OCI-LY7 (cell line): ENCODE measurements at regions not wholly inside any gene's neighbourhood (a gene's known extent, or its start where the extent isn't known, plus 50 kb on each side); places are given as distances from the start of the nearest gene placed in this dataset.

ENCODE experiments used
- BruUV-seq: library from RNA; stranded (reverse); fragments of 400-500 nt; replicated peaks from 2 replicates; lab custom pipeline; 2021; lab: Mats Ljungman, UMichigan
- CTCF ChIA-PET: fragments of 300-600 bp; sonication (Branson Sonifier 250); formaldehyde crosslinking; loops from one replicate; lab custom pipeline; 2022; ENCODE audit warnings: antibody characterized with exemption; ENCODE audit not compliant: unreplicated experiment; lab: Charles Lee
- POLR2A ChIA-PET: fragments of 300-600 bp; sonication (Branson Sonifier 250); formaldehyde crosslinking; loops from one replicate; lab custom pipeline; 2022; ENCODE audit warnings: antibody characterized with exemption; lab: Charles Lee
- DNase-seq: peaks from one replicate; pipeline ENCODE4 v3.0.0-alpha.2; 2015; ENCODE audit warnings: low spot score
- H2AFZ ChIP-seq: fragments of 200-600 bp; sonication (generic), shearing (Covaris generic); 2 replicates; pipeline ENCODE4 v1.6.1; 2014; ENCODE audit warnings: mild to moderate bottlenecking, antibody characterized with exemption, low read length, moderate library complexity
- H3K27ac ChIP-seq: fragments of 200-600 bp; sonication (generic); 2 replicates; pipeline ENCODE4 v1.5.1; 2014; ENCODE audit warnings: mixed run types, low read depth, mild to moderate bottlenecking, moderate library complexity, low read length, inconsistent platforms; ENCODE audit not compliant: poor library complexity, severe bottlenecking
- H3K36me3 ChIP-seq: fragments of 200-600 bp; sonication (generic); 2 replicates; pipeline ENCODE4 v1.6.1; 2014; ENCODE audit warnings: mild to moderate bottlenecking, antibody characterized with exemption, low read length, moderate library complexity, mixed read lengths; ENCODE audit not compliant: insufficient read depth
- H3K4me1 ChIP-seq: fragments of 200-600 bp; sonication (generic); 2 replicates; pipeline ENCODE4 v1.5.1; 2014; ENCODE audit warnings: mild to moderate bottlenecking, low read length; ENCODE audit not compliant: insufficient read depth, poor library complexity, severe bottlenecking
- H3K4me2 ChIP-seq: fragments of 200-600 bp; sonication (generic); 2 replicates; pipeline ENCODE4 v1.6.1; 2014; ENCODE audit warnings: mild to moderate bottlenecking, low read length
- H3K4me3 ChIP-seq: fragments of 200-600 bp; sonication (generic); 2 replicates; pipeline ENCODE4 v1.5.1; 2014; ENCODE audit warnings: mild to moderate bottlenecking, low read depth, low read length; ENCODE audit not compliant: poor library complexity, severe bottlenecking
- H3K79me2 ChIP-seq: fragments of 200-600 bp; sonication (generic); 2 replicates; pipeline ENCODE4 v1.6.1; 2016; ENCODE audit warnings: low read depth, mild to moderate bottlenecking, low read length, moderate library complexity, mixed read lengths; ENCODE audit not compliant: insufficient read depth
- H3K9me2 ChIP-seq: fragments of 200-600 bp; sonication (generic); 2 replicates; pipeline ENCODE4 v1.6.1; 2016; ENCODE audit warnings: mild to moderate bottlenecking, low read length, mixed read lengths; ENCODE audit not compliant: insufficient read depth
- H3K9me3 ChIP-seq: fragments of 200-600 bp; sonication (generic); 2 replicates; pipeline ENCODE4 v1.6.1; 2014; ENCODE audit warnings: mild to moderate bottlenecking, mixed run types, low read length, mixed read lengths
- H4K20me1 ChIP-seq: fragments of 200-600 bp; sonication (generic); 2 replicates; pipeline ENCODE4 v1.6.1; 2014; ENCODE audit warnings: mild to moderate bottlenecking, antibody characterized with exemption, low read length, moderate library complexity, mixed read lengths; ENCODE audit not compliant: insufficient read depth
- EZH2phosphoT487 ChIP-seq: fragments of 200-600 bp; sonication (generic); IDR thresholded peaks from 2 replicates; pipeline ENCODE4 v1.6.1; 2018; ENCODE audit warnings: low read depth, borderline replicate concordance, mild to moderate bottlenecking, mixed run types, antibody characterized with exemption, low read length, moderate library complexity, mixed read lengths
- intact Hi-C: fragments of 100-400 bp; cut with micrococcal nuclease; formaldehyde crosslinking; loops from one replicate; pipeline ENCODE4 v1.10.0; 2022; ENCODE audit not compliant: unreplicated experiment
- TF ChIP-seq, protein P1 (sequence below): fragments of 200-600 bp; sonication (generic); conservative IDR thresholded peaks from 2 replicates; pipeline ENCODE4 v1.5.1; 2014; ENCODE audit warnings: mild to moderate bottlenecking, antibody characterized with exemption, low read length, moderate library complexity, mixed read lengths

DNA sequence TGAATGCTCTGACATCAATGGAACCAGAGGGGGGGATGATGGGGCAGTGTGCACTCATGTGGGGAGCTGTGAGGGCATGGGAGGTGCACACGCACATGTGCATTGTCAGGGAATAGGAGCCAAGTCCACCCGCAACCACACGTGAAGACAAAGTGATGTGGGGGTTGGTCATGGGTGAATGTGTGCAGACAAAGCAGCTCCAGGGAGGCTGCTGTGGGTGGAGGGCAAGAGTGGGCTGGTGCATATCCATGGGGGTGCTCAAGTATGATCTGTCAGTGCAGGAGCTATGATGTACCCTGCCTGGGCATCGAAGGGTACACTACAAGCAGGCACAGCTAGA, 301.9 kb downstream of the TEX13C start:
- Histone ChIP-seq H3K36me3 (no peaks in the 10 kb centered on the region), H2AFZ (no peak overlapping the region), H3K79me2 (no peaks in the 10 kb centered on the region), H3K9me2 (no peaks in the 10 kb centered on the region), H3K4me3 (no peak overlapping the region), H3K9me3 (no peaks in the 10 kb centered on the region), H4K20me1 (no peaks in the 10 kb centered on the region), H3K27ac (no peak overlapping the region), H3K4me1 (no peaks in the 10 kb centered on the region), H3K4me2 (no peak overlapping the region)
- ChIA-PET CTCF (no interaction called here), POLR2A (no interaction called here)
- intact Hi-C loops = no loop called here
- no TSS peak for BruUV-seq
- DNase-seq = no peak
- TF ChIP-seq, protein P1, sequence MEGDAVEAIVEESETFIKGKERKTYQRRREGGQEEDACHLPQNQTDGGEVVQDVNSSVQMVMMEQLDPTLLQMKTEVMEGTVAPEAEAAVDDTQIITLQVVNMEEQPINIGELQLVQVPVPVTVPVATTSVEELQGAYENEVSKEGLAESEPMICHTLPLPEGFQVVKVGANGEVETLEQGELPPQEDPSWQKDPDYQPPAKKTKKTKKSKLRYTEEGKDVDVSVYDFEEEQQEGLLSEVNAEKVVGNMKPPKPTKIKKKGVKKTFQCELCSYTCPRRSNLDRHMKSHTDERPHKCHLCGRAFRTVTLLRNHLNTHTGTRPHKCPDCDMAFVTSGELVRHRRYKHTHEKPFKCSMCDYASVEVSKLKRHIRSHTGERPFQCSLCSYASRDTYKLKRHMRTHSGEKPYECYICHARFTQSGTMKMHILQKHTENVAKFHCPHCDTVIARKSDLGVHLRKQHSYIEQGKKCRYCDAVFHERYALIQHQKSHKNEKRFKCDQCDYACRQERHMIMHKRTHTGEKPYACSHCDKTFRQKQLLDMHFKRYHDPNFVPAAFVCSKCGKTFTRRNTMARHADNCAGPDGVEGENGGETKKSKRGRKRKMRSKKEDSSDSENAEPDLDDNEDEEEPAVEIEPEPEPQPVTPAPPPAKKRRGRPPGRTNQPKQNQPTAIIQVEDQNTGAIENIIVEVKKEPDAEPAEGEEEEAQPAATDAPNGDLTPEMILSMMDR = no peak
- no peak for TF ChIP-seq EZH2phosphoT487

DNA sequence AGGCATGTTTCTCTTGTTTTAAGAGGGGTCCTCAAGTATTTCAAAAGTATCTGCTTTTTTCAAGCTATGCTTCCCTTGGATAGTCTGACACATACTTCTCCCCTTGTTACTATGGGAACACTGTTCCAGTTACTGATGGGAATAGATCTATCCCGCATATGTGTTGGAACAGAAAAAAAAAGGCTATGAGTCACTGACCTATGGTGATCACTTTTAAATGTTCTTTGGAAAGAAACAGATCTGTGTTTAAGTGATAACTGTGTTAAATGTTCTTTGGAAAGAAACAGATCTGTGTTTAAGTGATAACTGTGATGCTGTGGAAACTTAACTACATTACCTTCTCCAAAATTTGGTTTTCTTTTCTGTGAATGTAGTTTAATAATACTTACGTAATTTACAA, 303.2 kb downstream of the TEX13C start:
- no TSS peak for BruUV-seq
- CTCF ChIA-PET = no interaction called here

DNA sequence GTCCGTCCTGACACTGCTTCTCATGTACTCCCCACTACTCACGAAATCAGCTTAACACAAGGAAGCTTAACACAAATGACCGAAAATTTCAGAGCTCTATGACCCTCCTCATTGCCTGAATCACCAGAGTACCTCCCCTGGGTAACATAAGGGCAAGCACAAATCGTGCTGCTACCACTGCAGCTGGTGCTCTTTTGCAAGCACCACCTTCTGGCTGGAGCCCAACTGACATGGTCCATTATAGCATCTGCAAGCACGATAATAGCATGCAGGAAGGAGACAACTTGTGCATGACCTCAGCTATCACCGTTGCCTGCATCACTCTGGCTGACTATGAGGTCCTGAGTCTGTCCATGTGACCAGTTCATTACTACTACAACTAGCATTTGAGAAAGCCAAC, 308.0 kb downstream of the TEX13C start:
- ChIA-PET POLR2A (interaction anchor here (0.7 kb wide), 1 partner anchor 142 kb away, joined by 3 read pairs; no protein-coding TSS in a partner anchor), CTCF (no interaction called here)
- no peak overlapping the region for H3K27ac ChIP-seq
- DNase-seq = peak; percentile 16
- intact Hi-C loops = no loop called here
- H4K20me1 ChIP-seq = no peaks in the 10 kb centered on the region
- H3K4me1 ChIP-seq = peaks cover 14% of the 10 kb centered on the region
- H3K4me3 ChIP-seq = no peak overlapping the region
- BruUV-seq = no TSS peak
- peak overlapping the region; percentile 32; the same call in 1 of the 2 replicates for H3K4me2 ChIP-seq
- H3K9me3 ChIP-seq = no peaks in the 10 kb centered on the region
- TF ChIP-seq, protein P1 = no peak
- TF ChIP-seq EZH2phosphoT487 = no peak
- no peaks in the 10 kb centered on the region for H3K79me2 ChIP-seq
- H3K36me3 ChIP-seq = no peaks in the 10 kb centered on the region
- H3K9me2 ChIP-seq = no peaks in the 10 kb centered on the region
- H2AFZ ChIP-seq = no peak overlapping the region

More for the DNA sequence above, 303.2 kb downstream of the TEX13C start:
- H3K9me3 ChIP-seq = no peaks in the 10 kb centered on the region
- peaks cover 8% of the 10 kb centered on the region for H3K4me1 ChIP-seq
- no peak overlapping the region for H3K4me3 ChIP-seq
- DNase-seq = no peak
- H3K9me2 ChIP-seq = no peaks in the 10 kb centered on the region
- no peak overlapping the region for H3K27ac ChIP-seq
- H4K20me1 ChIP-seq = no peaks in the 10 kb centered on the region
- no peaks in the 10 kb centered on the region for H3K79me2 ChIP-seq
- no peaks in the 10 kb centered on the region for H3K36me3 ChIP-seq
- intact Hi-C loops = no loop called here
- POLR2A ChIA-PET = no interaction called here
- TF ChIP-seq, protein P1 = no peak
- no peak for TF ChIP-seq EZH2phosphoT487
- H3K4me2 ChIP-seq = no peak overlapping the region
- no peak overlapping the region for H2AFZ ChIP-seq
